ENCODE measurements at regions not wholly inside any gene's neighbourhood (a gene's known extent, or its start where the extent isn't known, plus 50 kb on each side); places are given as distances from the start of the nearest gene placed in this dataset.

DNA sequence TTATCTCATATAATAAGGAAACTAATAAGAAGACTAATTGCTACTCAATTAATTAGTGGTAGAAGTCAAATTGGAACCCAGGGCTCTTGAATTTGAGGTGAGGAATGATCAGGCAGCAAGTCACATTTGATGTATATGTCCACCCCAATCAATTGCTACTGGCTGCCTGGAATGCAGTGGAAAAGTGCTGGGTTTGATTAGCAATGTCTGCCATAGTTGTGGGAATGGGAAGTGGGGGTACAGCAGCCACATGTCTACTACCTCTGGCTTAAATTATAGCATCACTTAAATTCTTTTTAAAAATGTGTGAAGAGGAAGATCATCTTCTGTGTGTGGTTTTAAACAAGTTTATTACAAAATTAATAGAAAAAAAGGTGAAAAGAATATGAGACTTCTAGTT, 50.8 kb upstream of the NAV2 start:
- peaks cover 2% of the 10 kb centered on the region for H3K27me3 Mint-ChIP-seq
- H3K4me3 Mint-ChIP-seq = no peak overlapping the region
- no peaks in the 10 kb centered on the region for H3K36me3 Mint-ChIP-seq
- H3K9me3 Mint-ChIP-seq = no peaks in the 10 kb centered on the region
- no peak overlapping the region for H3K27ac Mint-ChIP-seq
- no peaks in the 10 kb centered on the region for H3K4me1 Mint-ChIP-seq

DNA sequence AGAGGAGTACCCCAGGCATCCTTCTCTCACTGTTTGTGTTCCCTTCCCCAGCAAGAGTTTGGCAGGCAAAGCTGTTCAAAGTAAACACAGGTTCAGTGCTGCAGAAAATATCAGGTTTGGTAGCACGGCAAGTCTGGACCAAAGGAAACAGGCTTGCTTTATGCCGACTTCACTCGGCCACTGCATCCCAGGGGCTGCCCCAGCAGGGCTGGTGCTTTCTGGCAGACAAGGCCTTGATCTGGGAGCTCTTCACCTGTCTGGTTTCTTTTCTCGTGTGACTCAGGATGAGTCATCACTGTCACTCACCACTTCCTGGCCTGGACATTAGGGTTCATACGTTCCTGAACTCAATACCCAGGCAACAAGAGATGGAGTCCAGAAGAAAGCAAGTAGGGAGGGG, 52.6 kb upstream of the NAV2 start:
- no peaks in the 10 kb centered on the region for H3K27me3 Mint-ChIP-seq
- no peaks in the 10 kb centered on the region for H3K36me3 Mint-ChIP-seq
- no peaks in the 10 kb centered on the region for H3K4me1 Mint-ChIP-seq
- H3K4me3 Mint-ChIP-seq = no peak overlapping the region
- H3K27ac Mint-ChIP-seq = no peak overlapping the region
- H3K9me3 Mint-ChIP-seq = peaks cover 0 to under 1% (median 0%) of the 10 kb centered on the region in 3 donors

DNA sequence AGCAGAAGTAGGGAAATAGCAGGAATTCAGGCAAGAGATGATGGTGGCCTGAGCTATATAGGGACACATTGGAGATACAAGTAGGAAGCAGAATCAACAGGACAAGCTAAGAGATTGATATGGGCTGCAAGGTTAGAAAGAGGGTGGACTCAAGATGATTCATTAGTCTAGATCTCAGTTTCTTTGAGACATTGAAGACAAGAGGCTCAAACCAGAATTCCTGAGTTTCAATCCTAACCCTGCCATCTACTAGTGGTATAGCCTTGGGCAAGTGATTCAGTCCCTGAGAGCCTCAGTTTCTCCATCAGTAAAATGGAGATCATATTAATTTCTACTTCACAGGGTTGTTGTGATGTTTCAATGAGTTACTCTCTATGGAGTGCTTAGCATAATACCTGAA, 53.1 kb upstream of the NAV2 start:
- H3K4me1 Mint-ChIP-seq = no peaks in the 10 kb centered on the region
- H3K27ac Mint-ChIP-seq = peak overlapping the region in 1 of 3 donors; percentile 14
- peaks cover 0 to 4% (median 2%) of the 10 kb centered on the region in 3 donors for H3K9me3 Mint-ChIP-seq
- no peak overlapping the region for H3K4me3 Mint-ChIP-seq
- H3K36me3 Mint-ChIP-seq = peaks cover 2% of the 10 kb centered on the region
- no peaks in the 10 kb centered on the region for H3K27me3 Mint-ChIP-seq

GRCh38 chr11:19658344-19658743, 54.3 kb upstream of the NAV2 start:
- H3K4me1 Mint-ChIP-seq = no peaks in the 10 kb centered on the region
- H3K36me3 Mint-ChIP-seq = peaks cover 2% of the 10 kb centered on the region
- no peaks in the 10 kb centered on the region for H3K27me3 Mint-ChIP-seq
- no peak overlapping the region for H3K27ac Mint-ChIP-seq
- H3K9me3 Mint-ChIP-seq = peaks cover 0 to 4% (median 2%) of the 10 kb centered on the region in 3 donors
- no peak overlapping the region for H3K4me3 Mint-ChIP-seq

DNA sequence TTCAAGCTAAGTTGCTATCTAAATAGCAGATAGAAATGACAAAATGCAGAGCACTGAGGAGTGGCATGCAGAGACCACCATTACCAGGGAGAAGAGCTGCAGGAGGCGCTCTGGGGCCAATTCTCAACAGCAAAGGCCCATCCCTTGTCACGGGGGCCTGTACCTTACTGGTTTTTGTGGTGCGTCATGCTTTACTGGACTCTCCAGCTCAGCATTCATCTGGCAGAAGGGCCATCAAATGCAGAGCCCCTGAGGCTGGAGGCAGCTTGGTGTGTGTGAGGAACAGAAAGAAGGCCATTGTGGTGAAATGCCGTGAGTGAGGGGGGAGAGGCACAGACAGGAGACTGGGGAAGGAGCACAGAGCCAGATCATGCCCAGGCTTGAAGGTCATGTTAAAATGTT, 56.5 kb upstream of the NAV2 start:
- Mint-ChIP-seq H3K36me3 (peaks cover 2% of the 10 kb centered on the region), H3K4me3 (no peak overlapping the region), H3K27ac (no peak overlapping the region), H3K27me3 (no peaks in the 10 kb centered on the region), H3K9me3 (peaks cover 0 to 4% (median 4%) of the 10 kb centered on the region in 3 donors), H3K4me1 (no peaks in the 10 kb centered on the region)

- H3K9me3 Mint-ChIP-seq = peaks cover 0 to 4% (median 4%) of the 10 kb centered on the region in 3 donors
- no peaks in the 10 kb centered on the region for H3K27me3 Mint-ChIP-seq
- peaks cover 2% of the 10 kb centered on the region for H3K36me3 Mint-ChIP-seq
- no peak overlapping the region for H3K4me3 Mint-ChIP-seq
- H3K4me1 Mint-ChIP-seq = no peaks in the 10 kb centered on the region
- no peak overlapping the region for H3K27ac Mint-ChIP-seq
Observed at GRCh38 chr11:19652623-19653375, 59.8 kb upstream of the NAV2 start.

- Mint-ChIP-seq H3K9me3 (peaks cover 0 to 4% (median 4%) of the 10 kb centered on the region in 3 donors), H3K4me3 (no peak overlapping the region), H3K4me1 (no peaks in the 10 kb centered on the region), H3K36me3 (peaks cover 2% of the 10 kb centered on the region), H3K27me3 (peaks cover under 1% of the 10 kb centered on the region), H3K27ac (no peak overlapping the region)
Observed at GRCh38 chr11:19651653-19652052, 61.0 kb upstream of the NAV2 start.

DNA sequence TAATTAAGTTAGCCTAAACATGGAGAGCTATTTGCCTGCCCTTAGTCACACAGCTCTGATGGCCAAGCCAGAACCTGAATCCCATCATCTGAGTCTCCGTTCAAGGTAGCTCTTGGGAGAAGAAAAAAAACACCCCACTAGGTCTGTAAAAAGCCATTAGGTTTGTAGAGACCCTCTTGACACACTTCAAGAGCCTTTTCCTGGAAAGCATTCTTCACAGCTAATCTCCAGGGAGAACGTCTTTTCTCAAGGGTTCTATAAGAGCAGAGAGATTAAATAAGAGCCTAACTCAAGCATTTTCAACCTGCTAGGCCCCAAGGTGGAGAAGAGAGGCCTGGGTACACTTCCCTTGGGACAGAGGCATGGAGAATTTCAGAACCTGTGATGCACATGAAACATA, 61.6 kb upstream of the NAV2 start:
- Mint-ChIP-seq H3K27me3 (peaks cover 4% of the 10 kb centered on the region), H3K4me3 (no peak overlapping the region), H3K27ac (no peak overlapping the region), H3K36me3 (peaks cover 2% of the 10 kb centered on the region), H3K9me3 (peaks cover 0 to 4% (median 4%) of the 10 kb centered on the region in 3 donors), H3K4me1 (no peaks in the 10 kb centered on the region)

DNA sequence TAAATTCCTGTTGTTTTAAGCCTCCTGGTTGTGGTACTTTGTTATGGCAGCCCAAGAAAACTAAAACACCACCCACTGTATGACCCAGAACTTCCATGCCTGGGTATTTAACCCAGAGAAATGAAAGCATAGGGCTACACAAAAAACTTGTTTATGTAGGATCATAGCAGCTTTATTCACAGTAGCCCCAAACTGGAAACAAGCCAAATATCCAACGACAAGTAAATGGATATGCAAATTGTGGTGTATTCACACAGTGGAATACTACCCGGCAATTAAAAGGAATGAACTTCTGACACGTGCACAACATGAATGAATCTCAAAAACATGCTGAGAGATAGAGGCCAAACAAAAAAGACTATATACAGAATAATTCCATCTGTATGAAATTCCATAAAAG, 62.2 kb upstream of the NAV2 start:
- Mint-ChIP-seq H3K4me3 (no peak overlapping the region), H3K9me3 (peaks cover 0 to 4% (median 4%) of the 10 kb centered on the region in 3 donors), H3K36me3 (peaks cover 2% of the 10 kb centered on the region), H3K4me1 (no peaks in the 10 kb centered on the region), H3K27ac (no peak overlapping the region), H3K27me3 (peaks cover 4% of the 10 kb centered on the region)

- H3K9me3 Mint-ChIP-seq = peaks cover 0 to 1% (median under 1%) of the 10 kb centered on the region in 3 donors
- H3K27me3 Mint-ChIP-seq = peaks cover 4% of the 10 kb centered on the region
Observed at GRCh38 chr11:19649751-19650150, 62.9 kb upstream of the NAV2 start.

DNA sequence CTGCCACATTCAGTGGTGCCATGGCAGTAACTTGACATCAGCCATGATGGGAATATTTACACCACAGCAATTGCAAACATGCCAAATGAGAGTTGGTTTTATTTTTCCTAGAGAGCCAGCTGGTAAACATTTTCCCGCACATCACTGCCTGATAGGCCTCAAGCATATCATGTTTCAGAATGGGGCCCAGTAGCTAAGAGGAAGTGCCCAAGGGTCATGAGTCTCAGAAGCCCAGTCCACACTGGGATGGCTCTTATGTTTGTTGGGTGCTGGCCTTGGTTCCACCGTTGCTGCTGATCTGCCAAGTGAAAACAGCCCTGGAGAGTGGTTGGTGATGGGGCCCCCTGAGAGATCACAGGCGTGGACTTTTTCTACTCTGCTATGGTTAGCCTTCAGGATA, 64.3 kb upstream of the NAV2 start:
- Mint-ChIP-seq H3K4me3 (no peak overlapping the region), H3K9me3 (peaks cover 0 to 1% (median 0%) of the 10 kb centered on the region in 3 donors), H3K4me1 (no peaks in the 10 kb centered on the region), H3K27ac (no peak overlapping the region), H3K36me3 (no peaks in the 10 kb centered on the region), H3K27me3 (peaks cover 7% of the 10 kb centered on the region)

More at GRCh38 chr11:19649751-19650150, 62.9 kb upstream of the NAV2 start:
- H3K27ac Mint-ChIP-seq = no peak overlapping the region
- H3K36me3 Mint-ChIP-seq = no peaks in the 10 kb centered on the region
- no peak overlapping the region for H3K4me3 Mint-ChIP-seq
- no peaks in the 10 kb centered on the region for H3K4me1 Mint-ChIP-seq

DNA sequence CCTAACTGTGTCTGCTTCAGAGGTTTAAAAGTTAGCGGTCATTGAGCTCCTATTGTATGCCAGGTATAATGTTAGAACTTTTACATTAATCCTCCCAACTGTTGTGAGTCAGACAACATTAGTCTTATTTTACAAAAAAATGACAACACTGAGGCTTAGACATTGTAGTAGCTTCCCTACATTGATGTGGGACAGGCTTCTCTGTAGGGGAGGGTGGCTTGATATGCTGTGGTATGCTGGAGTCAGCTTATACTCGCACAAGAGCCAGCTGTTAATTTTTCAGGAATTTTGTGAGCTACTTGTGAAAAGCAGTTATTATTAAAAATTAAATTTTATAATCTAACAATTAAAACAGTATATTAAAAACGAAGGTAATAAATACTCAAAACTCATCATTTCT, 64.8 kb upstream of the NAV2 start:
- Mint-ChIP-seq H3K4me1 (no peaks in the 10 kb centered on the region), H3K9me3 (no peaks in the 10 kb centered on the region), H3K36me3 (no peaks in the 10 kb centered on the region), H3K27me3 (peaks cover 7% of the 10 kb centered on the region), H3K4me3 (no peak overlapping the region), H3K27ac (no peak overlapping the region)

DNA sequence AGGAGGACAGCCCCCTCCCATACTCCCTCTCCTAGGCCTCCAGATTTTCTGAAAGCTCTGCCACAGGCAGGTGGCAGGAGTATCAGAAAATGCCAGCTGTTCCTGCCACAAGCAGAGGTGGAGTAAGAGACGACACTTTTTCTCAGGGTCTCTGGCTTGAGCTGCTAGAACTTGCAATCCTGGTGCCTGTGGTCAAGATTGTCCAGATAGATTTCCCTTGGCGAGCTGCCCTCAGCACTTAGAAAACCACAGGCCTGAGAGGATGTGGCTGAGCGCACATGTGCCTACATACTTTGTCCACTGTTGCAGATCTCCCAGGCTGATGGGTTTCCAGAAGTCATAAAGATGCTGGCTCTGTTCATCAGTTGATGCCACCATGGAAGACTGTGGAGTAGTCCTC, 65.7 kb upstream of the NAV2 start:
- Mint-ChIP-seq H3K4me3 (no peak overlapping the region), H3K27ac (no peak overlapping the region), H3K4me1 (no peaks in the 10 kb centered on the region), H3K36me3 (no peaks in the 10 kb centered on the region), H3K9me3 (no peaks in the 10 kb centered on the region), H3K27me3 (peaks cover 7% of the 10 kb centered on the region)

DNA sequence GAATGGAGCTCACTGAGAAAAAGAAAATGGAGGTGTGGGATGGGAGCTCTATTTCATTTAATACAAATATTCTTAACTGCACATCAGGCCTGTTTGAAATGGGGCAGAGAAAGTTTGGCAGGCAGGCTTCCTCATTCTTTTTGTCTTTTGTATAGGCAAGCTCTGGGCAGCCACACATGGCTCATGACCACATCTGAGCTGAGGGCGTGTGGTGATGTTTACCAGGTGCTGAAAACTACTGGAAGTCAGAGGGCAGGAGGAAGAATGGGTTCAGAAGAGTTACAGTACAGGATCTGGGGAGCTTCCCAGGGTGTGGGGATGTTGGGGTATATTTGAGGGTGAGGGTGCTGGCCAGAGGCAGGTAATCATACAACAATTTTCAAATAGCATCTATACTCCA, 66.3 kb upstream of the NAV2 start:
- no peaks in the 10 kb centered on the region for H3K4me1 Mint-ChIP-seq
- H3K36me3 Mint-ChIP-seq = no peaks in the 10 kb centered on the region
- no peaks in the 10 kb centered on the region for H3K9me3 Mint-ChIP-seq
- peaks cover 7% of the 10 kb centered on the region for H3K27me3 Mint-ChIP-seq
- no peak overlapping the region for H3K27ac Mint-ChIP-seq
- H3K4me3 Mint-ChIP-seq = no peak overlapping the region

DNA sequence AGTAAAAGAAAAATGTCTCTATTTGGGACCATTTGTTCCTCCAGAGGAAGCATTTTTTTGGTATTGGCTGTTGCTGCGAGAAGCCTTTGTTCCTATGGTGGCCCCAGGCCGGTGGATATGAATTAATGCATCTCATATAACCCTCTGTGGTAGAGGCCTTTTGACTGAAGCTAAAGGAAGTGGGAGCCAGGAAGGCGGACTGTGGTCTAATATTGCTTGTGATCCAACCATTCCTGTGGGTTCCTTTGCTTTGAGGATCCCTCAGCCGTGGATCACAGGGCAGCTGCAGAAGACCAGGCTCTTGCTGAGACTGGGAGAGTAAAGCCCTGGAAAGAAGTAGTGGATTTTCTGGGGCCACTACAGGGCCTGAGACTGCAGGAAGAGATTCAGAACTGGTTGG, 68.3 kb upstream of the NAV2 start:
- peak overlapping the region in 1 of 4 donors; percentile 42 for H3K4me3 Mint-ChIP-seq
- H3K9me3 Mint-ChIP-seq = no peaks in the 10 kb centered on the region
- peaks cover 10% of the 10 kb centered on the region for H3K27me3 Mint-ChIP-seq
- no peaks in the 10 kb centered on the region for H3K4me1 Mint-ChIP-seq
- H3K27ac Mint-ChIP-seq = no peak overlapping the region
- H3K36me3 Mint-ChIP-seq = no peaks in the 10 kb centered on the region
